ENCODE measurements at regions not wholly inside any gene's neighbourhood (a gene's known extent, or its start where the extent isn't known, plus 50 kb on each side); places are given as distances from the start of the nearest gene placed in this dataset.

DNA sequence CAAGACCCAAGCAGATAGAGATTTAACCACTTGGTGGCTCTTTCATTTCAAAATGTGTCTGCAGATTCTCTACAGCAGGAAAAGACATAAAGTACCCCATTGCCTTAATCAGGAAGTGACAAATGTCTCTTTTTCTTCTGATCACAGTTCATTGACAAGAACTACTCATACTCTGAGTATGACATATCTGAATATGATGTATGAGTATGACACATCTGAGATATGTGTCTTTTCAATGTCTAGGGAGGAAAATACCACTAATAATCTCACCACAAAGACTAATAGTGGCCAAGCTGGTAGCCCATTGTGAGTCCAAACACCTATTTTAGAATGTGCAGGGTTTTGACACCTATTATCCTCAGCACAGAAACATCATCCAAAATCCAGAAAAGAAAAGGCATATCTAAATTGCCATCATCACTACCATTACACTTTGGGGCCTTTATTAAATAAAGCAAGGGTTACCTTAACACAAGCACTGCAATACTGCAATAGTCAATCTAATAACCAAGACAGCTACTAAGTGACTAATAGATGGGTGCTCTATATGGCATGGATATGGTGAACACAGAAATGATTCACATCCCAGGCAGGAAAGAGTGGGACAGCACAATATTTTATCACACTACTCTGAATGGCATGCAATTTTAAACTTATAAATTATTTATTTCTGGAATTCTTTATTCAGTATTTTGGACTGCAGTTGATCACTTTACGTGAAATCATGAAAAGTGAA is 243.7 kb upstream of the FAR2 start:
- TF ChIP-seq KLF9 (tag by site-specific recombination; IDR thresholded peaks at IDR 0.05; ENCODE audit: low read depth) (no peak), ZNF558 (tag by site-specific recombination; IDR thresholded peaks at IDR 0.05) (no peak), ZNF140 (tag by site-specific recombination; IDR thresholded peaks at IDR 0.05) (no peak), ZNF473 (tag by site-specific recombination; IDR thresholded peaks at IDR 0.05) (no peak), ZBTB20 (tag by site-specific recombination; IDR thresholded peaks at IDR 0.05) (no peak), HOXC10 (CRISPR knock-in tag; IDR thresholded peaks at IDR 0.05) (no peak), ZNF274 (IDR thresholded peaks at IDR 0.05; ENCODE audit: low read length) (no peak), ZNF274 (tag by site-specific recombination; IDR thresholded peaks at IDR 0.05; ENCODE audit: borderline replicate concordance) (no peak)
- TF ChIP-seq, protein P1, sequence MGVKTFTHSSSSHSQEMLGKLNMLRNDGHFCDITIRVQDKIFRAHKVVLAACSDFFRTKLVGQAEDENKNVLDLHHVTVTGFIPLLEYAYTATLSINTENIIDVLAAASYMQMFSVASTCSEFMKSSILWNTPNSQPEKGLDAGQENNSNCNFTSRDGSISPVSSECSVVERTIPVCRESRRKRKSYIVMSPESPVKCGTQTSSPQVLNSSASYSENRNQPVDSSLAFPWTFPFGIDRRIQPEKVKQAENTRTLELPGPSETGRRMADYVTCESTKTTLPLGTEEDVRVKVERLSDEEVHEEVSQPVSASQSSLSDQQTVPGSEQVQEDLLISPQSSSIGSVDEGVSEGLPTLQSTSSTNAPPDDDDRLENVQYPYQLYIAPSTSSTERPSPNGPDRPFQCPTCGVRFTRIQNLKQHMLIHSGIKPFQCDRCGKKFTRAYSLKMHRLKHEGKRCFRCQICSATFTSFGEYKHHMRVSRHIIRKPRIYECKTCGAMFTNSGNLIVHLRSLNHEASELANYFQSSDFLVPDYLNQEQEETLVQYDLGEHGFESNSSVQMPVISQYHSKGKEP (tag by site-specific recombination; IDR thresholded peaks at IDR 0.05), result no peak
- TF ChIP-seq, protein P2, sequence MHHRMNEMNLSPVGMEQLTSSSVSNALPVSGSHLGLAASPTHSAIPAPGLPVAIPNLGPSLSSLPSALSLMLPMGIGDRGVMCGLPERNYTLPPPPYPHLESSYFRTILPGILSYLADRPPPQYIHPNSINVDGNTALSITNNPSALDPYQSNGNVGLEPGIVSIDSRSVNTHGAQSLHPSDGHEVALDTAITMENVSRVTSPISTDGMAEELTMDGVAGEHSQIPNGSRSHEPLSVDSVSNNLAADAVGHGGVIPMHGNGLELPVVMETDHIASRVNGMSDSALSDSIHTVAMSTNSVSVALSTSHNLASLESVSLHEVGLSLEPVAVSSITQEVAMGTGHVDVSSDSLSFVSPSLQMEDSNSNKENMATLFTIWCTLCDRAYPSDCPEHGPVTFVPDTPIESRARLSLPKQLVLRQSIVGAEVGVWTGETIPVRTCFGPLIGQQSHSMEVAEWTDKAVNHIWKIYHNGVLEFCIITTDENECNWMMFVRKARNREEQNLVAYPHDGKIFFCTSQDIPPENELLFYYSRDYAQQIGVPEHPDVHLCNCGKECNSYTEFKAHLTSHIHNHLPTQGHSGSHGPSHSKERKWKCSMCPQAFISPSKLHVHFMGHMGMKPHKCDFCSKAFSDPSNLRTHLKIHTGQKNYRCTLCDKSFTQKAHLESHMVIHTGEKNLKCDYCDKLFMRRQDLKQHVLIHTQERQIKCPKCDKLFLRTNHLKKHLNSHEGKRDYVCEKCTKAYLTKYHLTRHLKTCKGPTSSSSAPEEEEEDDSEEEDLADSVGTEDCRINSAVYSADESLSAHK (tag by site-specific recombination; IDR thresholded peaks at IDR 0.05), result no peak
- TF ChIP-seq, protein P3, sequence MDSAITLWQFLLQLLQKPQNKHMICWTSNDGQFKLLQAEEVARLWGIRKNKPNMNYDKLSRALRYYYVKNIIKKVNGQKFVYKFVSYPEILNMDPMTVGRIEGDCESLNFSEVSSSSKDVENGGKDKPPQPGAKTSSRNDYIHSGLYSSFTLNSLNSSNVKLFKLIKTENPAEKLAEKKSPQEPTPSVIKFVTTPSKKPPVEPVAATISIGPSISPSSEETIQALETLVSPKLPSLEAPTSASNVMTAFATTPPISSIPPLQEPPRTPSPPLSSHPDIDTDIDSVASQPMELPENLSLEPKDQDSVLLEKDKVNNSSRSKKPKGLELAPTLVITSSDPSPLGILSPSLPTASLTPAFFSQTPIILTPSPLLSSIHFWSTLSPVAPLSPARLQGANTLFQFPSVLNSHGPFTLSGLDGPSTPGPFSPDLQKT (IDR thresholded peaks at IDR 0.05; ENCODE audit: borderline replicate concordance, low read depth, low read length), result no peak
- TF ChIP-seq, protein P4, sequence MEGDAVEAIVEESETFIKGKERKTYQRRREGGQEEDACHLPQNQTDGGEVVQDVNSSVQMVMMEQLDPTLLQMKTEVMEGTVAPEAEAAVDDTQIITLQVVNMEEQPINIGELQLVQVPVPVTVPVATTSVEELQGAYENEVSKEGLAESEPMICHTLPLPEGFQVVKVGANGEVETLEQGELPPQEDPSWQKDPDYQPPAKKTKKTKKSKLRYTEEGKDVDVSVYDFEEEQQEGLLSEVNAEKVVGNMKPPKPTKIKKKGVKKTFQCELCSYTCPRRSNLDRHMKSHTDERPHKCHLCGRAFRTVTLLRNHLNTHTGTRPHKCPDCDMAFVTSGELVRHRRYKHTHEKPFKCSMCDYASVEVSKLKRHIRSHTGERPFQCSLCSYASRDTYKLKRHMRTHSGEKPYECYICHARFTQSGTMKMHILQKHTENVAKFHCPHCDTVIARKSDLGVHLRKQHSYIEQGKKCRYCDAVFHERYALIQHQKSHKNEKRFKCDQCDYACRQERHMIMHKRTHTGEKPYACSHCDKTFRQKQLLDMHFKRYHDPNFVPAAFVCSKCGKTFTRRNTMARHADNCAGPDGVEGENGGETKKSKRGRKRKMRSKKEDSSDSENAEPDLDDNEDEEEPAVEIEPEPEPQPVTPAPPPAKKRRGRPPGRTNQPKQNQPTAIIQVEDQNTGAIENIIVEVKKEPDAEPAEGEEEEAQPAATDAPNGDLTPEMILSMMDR (tag by site-specific recombination; IDR thresholded peaks at IDR 0.05), result no peak
- TF ChIP-seq, protein P5, sequence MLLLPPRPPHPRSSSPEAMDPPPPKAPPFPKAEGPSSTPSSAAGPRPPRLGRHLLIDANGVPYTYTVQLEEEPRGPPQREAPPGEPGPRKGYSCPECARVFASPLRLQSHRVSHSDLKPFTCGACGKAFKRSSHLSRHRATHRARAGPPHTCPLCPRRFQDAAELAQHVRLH (tag by site-specific recombination; IDR thresholded peaks at IDR 0.05), result no peak

Data from HEK293 (cell line).